IPS-NIHi7 (cell line): ENCODE measurements at regions not wholly inside any gene's neighbourhood (a gene's known extent, or its start where the extent isn't known, plus 50 kb on each side); places are given as distances from the start of the nearest gene placed in this dataset.

Experiments
- DNase-seq: peaks from one replicate; pipeline ENCODE4 v3.0.0; 2012; ENCODE audit warnings: mixed read lengths; ENCODE audit errors: extremely low spot score

GRCh38 chr2:220894069-220894468 lies 678.0 kb downstream of the EPHA4 start:
- DNase-seq: no peak

DNA sequence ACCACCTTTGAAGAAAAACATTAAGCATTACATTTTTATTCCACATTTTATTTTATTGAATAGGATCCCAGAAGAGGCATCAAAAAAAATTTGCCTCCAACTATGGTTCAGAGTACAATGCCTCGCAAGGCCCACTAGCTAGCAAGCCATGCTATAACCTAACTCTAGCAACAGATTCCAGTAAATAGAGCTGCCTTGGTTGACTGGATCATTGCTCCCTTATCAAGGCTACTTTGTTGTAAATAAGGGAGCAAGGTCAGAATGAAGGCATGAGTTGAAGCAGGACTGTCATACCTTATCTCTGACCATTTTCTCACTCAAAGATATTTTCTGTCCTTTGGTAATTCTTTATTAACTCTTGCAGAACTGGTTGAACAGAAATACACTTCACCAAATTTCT lies 672.6 kb downstream of the EPHA4 start:
- DNase-seq: no peak

GRCh38 chr2:220904015-220904414 lies 668.1 kb downstream of the EPHA4 start:
- DNase-seq: no peak

GRCh38 chr2:220913384-220913783 lies 658.7 kb downstream of the EPHA4 start:
- no peak for DNase-seq

DNA sequence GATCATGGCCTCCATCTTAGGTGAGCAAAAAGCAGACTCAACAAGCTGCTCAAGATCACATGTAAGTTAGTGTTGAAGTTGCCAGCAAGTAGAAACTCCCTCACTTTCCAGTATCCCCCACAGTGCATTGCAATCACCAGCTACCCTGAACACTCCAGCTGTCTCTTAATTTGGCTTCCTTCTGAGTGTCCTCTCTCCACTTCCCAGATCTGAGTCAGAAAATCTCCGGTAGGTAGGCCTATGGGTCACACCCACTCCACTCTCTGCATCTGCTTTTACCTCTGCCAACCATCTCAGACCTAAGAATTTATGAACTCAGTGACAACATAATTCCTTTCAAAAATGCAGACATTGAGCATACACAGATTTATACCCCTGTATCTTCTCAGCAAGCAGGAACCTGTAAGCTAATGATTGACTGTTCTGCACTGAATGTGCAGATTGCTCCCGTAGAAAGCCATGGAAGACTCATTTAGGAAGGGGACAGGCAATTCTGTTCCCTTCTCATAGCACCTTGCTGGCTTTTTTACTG lies 656.9 kb downstream of the EPHA4 start:
- no peak for DNase-seq

DNA sequence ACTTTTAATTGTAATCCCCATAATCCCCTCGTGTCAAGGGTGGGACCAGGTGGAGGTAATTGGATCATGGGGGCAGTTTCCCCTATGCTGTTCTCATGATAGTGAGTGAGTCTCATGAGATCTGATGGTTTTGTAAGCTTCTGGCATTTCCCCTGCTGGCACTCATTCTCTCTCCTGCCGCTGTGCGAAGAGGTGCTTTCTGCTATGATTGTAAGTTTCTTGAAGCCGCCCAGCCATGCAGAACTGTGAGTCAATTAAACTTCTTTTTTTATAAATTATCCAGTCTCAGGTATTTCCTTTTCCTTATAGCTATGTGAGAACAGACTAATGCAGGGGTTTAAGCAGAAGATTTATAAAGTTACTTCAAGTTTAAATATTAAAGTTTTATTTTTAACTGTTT lies 655.2 kb downstream of the EPHA4 start:
- no peak for DNase-seq

DNA sequence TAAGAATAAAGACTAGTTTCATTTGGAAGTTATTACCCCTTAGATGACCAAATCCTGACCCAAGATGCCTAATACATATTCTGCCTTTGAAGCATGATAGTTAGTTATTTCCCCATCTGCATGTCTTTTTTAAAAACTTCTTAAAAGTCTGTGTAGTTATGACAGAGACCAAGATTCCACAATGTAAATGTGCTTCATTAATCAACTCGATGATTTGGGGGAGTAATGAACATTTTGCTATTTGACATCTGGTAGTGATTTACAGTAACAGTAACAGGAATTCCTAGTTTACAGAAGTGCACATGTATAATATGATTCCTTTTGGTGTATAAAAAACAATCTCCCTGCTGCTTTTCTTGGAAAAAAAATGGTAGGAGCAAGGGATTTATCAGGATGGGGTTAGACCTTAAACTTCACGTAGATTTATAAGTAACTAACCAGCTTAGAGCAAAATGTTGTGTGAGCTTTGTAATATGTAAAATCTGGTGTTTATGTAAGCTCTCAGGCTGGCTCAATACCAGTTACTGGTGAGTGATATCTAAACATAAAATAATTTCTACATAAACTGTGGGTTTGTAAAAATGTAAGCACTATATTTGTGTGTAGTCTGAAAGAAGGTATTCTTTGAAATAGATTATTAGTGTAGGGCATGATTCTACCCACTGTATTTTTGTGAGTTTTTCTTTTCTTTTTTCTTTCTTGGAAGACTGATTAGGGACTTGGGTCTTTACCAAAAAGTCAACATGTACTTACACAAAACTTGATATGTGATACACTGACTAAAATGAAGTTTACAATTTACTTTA lies 641.6 kb downstream of the EPHA4 start:
- DNase-seq: no peak

DNA sequence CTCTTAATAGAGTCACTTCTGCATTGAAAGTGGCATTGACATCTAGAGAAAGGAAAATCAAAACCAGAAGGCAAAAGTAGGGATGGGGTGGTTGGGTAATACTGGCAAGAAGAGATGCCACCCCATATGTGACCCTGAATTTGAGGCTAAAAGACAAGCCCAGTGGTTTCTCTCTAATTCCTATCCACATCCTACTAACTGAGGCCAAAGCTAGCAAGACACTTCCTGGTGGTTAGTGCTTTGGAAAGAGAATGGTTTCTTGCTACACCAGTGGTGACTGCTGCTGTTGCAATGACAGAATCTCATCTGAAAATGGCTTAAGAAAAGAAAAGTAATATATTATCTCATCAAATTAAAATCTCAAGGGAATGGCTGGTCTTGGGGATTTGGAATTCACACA lies 640.6 kb downstream of the EPHA4 start:
- no peak for DNase-seq

GRCh38 chr2:220932041-220932440 lies 640.1 kb downstream of the EPHA4 start:
- DNase-seq: no peak

DNA sequence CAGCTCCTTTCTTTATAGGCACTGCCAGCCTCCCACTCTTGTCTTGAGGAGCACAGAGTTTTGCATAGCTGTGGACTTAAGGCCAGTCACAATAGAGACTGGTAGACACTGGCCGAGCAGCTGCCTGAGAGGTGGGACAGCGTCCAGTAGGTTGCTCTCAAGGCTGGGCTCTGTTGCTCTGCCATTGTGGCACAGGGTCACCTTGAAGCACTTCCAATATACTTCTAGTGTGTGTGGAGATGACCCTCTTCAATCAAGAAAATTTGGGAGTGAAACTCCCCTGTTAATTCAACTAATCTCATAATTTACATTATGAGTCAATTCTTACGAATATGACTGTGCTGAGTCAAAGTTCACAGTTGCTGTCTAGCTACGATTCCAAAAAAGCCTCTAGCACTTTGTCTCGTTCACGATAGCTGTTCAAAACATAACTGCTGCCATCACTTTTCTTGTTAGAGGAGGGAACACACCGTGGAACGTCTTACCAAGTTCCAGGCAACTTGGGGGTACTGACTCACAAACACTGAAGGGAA lies 636.2 kb downstream of the EPHA4 start:
- DNase-seq: no peak

GRCh38 chr2:220936641-220937197 lies 635.4 kb downstream of the EPHA4 start:
- DNase-seq: no peak

DNA sequence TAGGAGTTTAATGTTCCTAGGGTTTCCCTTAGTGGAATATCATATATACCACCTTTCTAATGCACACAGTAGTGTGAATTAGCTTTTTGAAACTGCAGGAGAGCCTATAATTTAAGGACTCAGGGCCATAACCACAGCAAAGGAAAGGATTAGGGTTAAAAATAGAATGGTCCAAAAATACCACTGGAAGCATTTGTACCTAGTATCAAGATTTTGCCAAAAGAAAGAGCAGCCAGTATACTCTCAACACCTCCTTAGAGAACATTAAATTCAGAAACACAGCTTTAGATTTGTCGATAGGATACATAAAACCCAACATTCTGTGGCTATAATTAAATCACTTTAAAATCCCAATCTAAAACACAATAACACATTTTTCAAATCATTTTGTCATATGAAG lies 634.9 kb downstream of the EPHA4 start:
- DNase-seq: no peak

GRCh38 chr2:220940646-220941045 lies 631.5 kb downstream of the EPHA4 start:
- no peak for DNase-seq

- DNase-seq: no peak
These were observed 630.4 kb downstream of the EPHA4 start for GRCh38 chr2:220941683-220942082.

GRCh38 chr2:220946552-220946951 lies 625.6 kb downstream of the EPHA4 start:
- DNase-seq: no peak

GRCh38 chr2:220948579-220948978 lies 623.5 kb downstream of the EPHA4 start:
- DNase-seq: peak; percentile 27

DNA sequence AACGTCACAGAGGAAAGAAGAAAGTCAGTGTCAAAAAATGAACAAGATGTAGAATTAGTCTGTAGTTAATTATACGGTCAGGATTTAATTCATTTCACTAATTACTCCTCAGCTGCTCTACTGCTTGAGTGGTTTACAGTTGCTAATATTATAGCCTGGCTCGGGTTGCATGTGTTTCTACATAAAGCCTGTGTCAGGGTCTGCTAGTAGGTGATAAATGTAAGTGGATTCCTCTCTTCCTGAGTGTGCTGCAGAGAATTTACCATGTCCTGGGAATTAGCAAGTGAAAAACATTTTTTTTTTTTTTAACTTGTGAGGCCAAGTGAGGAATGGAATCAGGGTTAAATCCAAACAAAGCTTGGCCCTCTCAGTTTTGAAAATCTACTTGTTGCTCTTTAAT lies 622.6 kb downstream of the EPHA4 start:
- DNase-seq: no peak

- no peak for DNase-seq
These were observed 616.3 kb downstream of the EPHA4 start for GRCh38 chr2:220955776-220956175.

- DNase-seq: no peak
These were observed 615.7 kb downstream of the EPHA4 start for GRCh38 chr2:220956429-220956828.

GRCh38 chr2:220959391-220959802 lies 612.7 kb downstream of the EPHA4 start:
- no peak for DNase-seq

DNA sequence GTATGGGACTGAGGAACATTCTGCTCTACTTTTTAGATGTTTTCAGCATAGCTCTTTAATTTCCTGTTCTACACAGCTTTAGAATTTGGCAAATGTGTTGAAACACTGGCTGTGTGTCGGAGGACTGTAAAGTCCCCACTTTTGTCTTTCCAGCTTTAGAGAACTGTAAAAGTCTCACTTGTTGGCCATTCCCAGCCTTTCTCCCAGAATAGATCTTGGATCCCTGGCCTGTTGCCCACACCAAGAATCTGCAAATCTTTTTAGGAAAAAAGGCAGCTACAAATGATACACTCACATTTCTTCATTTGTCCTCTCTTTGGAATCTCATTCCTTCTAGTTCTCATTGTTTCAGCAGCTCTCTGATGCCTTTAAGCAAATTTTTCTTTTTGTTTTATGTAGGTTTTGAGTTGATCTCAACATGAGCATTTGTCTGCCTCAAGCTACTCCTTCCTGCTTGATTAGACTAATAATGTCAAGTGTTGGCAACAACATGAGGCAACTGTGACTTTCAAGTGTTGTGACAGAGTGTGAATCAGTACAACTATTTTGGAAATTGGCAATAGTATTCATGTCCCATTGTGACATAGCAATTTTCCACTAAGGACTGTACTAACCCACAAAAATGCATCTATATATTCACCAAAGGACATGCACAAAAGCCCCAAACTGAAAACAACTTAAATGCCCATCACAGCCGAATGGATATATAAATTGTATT lies 610.8 kb downstream of the EPHA4 start:
- no peak for DNase-seq

GRCh38 chr2:220962556-220962955 lies 609.5 kb downstream of the EPHA4 start:
- no peak for DNase-seq
